HG03039 (cell line): ENCODE measurements at regions not wholly inside any gene's neighbourhood (a gene's known extent, or its start where the extent isn't known, plus 50 kb on each side); places are given as distances from the start of the nearest gene placed in this dataset.
"Not testable (repeated sequence)": the region's sequence is repeated elsewhere in the genome, so short reads cannot be mapped to it uniquely, and the experiment has no call there.

Source experiments
- ATAC-seq: cut with Tn5 transposase; IDR thresholded peaks from one replicate; pipeline ENCODE4 v1.9.1; 2021; ENCODE audit warnings: mild to moderate bottlenecking, moderate library complexity; ENCODE audit not compliant: unreplicated experiment

GRCh38 chr5:121429761-121430160 is 421.9 kb upstream of the FTMT start:
- no peak for ATAC-seq

DNA sequence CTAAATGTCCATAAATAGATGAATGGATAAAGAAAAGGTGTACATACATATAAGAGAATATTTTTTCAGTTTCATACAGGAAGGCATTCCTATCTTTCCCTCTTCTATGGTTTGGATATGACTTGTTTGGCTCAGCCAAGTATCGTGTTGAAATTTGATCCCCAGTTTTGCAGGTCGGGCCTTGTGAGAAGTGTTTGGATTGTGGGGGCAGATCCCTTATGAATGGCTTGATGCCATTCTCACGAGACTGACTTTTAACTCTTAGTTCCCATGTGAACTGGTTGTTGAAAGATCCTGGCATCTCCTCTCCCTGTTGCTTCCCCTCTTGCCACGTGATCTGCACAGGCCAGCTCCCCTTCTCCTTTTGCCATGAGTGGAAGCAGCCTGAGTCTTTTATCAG is 421.1 kb upstream of the FTMT start:
- ATAC-seq: no peak

GRCh38 chr5:121445511-121445910 is 406.2 kb upstream of the FTMT start:
- ATAC-seq: no peak

DNA sequence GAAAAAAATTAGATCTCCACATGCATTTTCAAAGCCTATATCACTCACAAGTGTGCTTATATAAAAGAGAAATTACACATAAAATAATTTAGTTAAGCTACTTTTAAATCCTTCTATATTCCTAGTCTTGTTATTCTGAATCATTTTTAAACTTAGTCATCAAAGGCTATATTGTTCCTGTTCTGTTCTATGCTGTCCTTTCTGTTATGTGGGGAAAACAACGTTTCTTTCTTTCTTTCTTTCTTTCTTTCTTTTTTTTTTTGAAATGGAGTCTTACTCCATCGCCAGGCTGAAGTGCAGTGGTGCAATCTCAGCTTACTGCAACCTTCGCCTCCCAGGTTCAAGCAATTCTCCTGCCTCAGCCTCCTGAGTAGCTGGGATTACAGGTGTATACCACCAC is 389.2 kb upstream of the FTMT start:
- ATAC-seq: no peak

GRCh38 chr5:121471222-121471621 is 380.5 kb upstream of the FTMT start:
- not testable (repeated sequence) for ATAC-seq

- no peak for ATAC-seq
Observed at GRCh38 chr5:121478636-121479035, 373.0 kb upstream of the FTMT start.

- no peak for ATAC-seq
Observed at GRCh38 chr5:121479337-121479736, 372.3 kb upstream of the FTMT start.

GRCh38 chr5:121485281-121485680 is 366.4 kb upstream of the FTMT start:
- no peak for ATAC-seq

DNA sequence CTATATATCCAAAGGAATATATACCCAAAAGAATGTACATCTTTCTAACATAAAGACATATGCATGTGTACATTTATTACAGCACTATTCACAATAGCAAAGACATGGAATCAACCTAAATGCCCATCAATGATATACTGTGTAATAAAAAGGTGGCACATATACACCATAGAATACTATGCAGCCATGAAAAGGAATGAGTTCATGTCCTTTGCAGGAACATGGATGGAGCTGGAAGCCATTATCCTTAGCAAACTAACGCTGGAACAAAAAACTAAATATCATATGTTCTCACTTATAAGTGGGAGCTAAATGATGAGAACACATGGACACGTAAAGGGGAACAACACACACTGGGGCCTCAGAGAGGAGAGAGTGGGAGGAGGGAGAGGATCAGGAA is 365.7 kb upstream of the FTMT start:
- not testable (repeated sequence) for ATAC-seq

DNA sequence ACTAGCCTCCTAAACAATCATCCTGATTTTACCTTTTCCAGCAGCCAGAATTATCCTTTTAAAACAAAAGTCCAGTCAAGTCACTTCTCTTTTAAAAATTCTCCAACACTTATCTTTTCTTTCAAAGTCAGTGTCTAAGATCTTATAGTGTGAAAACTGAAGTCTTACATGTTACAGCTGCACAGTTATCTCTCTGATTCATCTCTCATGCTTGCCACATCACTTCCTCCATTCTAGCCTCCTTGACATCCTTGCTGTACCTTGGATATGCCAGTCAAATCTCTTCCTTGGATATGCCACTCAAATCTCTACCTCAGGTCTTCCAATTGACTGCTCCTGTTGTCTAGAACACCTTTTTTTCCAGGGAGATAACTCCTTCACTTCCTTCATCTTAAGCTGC is 361.7 kb upstream of the FTMT start:
- ATAC-seq: no peak

GRCh38 chr5:121497176-121497575 is 354.5 kb upstream of the FTMT start:
- no peak for ATAC-seq

DNA sequence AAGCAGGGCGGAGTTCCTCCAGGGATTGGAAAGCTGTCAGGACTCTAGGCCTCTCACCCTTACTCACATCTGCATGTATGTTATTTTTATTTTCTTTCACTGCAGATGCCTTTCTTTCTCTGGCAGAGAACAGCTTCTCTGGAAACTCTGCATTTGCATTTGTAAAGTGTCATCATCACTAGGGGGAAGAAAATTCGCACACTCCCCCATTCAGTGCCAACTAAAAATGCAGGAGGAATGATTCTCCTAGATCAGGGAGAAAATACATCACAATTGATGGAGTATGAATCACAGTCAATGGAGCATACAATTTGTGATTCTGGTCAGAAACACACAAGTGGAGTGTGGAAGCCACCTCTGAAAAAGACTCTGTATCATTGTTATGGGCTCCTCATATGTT is 351.4 kb upstream of the FTMT start:
- ATAC-seq: no peak

GRCh38 chr5:121503111-121503840 is 348.4 kb upstream of the FTMT start:
- ATAC-seq: no peak

- ATAC-seq: no peak
Observed at GRCh38 chr5:121516997-121517396, 334.7 kb upstream of the FTMT start.

DNA sequence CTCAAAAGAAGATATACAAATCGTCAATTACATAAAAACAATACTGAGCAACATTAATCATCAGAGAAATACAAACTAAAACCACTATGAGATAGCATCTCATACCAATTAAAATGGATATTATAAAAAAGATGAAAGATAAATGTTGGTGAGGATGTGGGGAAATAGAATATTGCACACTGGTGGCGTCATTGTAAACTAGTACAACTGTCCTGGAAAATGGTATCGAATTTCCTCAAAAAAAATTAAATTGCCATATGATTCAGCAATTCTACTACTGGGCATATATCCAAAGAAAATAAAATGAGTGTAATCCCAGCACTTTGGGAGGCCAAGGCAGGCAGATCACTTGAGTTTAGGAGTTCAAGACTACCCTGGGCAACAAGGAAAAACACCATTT is 326.0 kb upstream of the FTMT start:
- ATAC-seq: no peak

GRCh38 chr5:121526908-121527307 is 324.8 kb upstream of the FTMT start:
- ATAC-seq: no peak

DNA sequence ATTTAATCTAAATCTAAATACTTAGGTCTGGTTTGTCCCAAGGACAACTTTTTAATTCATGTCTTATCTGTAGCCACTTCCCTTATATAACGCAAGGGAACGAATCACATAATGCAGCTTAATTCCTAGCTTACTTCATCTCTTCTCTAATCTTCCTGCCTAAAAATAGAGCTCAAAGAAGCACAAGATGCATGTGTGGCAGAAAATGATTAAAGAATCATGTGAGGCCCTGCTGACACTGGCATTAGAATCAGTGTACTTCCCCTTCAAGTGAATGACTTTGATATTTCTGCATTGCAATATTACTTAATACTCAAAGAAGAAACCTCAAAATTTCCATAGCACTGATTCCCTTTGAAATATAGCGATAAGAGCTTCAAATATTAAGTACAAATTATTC is 317.9 kb upstream of the FTMT start:
- no peak for ATAC-seq

DNA sequence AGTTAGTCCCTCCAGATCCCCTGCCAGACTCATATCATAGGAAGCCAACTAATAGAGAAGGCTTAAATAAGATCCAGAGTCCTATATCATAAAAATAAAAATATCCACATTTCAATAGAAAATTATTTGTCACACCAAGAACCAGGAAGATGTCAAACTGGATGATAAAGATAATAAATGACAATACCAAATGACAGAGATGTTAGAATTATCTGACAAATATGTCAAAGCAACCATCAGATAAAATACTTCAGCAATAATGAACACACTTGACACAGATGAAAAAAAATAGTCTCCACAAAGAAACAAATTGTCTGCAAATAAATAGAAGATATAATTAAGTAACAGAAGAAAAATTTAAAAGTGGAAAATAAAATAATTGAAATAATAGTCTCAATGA is 300.7 kb upstream of the FTMT start:
- no peak for ATAC-seq

GRCh38 chr5:121559832-121560231 is 291.9 kb upstream of the FTMT start:
- no peak for ATAC-seq

- no peak for ATAC-seq
Observed at GRCh38 chr5:121572061-121572460, 279.6 kb upstream of the FTMT start.

DNA sequence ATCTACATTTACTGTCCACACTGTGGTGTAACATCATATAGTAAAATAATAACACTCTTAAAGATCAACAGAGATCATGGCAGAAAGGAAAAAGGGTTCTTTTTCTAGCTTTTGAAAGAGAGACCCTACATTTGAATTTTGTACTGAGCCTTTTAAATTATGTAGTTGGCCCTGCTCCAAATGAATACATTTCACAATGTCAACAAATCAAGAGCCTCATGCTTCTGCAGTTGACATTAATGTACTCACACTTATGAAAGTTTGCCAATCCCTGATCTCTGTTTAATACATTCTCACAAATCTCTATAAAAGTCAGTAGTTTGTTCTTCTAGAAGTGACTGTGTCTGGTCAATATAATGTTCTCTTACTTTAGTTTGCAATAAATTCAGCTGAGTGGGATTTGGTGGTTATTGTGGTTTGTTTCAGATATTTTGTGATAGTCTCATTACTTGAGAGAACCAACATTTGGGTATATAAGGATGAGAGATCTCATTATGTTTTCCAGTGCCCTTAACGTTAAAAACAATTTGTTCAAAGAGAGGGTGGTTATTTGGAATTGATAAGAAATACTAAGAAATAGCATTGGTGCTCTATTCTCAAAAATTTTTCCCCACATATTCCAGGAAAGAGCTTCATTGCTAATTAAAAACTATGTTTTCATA is 277.8 kb upstream of the FTMT start:
- no peak for ATAC-seq

DNA sequence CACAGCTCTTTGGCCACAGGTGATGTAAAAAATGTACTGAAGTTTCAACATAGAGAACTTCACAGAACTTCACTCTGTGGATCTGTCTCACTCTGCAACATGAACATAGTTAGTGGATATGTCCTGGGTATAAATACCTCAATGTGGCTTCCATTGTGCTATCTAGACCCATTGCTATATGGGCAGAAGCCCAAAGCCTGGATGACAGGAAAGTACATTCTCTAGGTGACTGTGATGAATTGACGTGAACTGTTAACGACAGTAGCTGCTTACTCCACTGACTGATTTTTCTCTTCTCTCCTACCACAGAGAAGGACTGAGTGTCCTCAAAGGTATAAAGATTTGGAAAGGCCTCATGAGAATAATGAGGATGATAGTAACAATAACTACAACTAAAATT is 270.1 kb upstream of the FTMT start:
- no peak for ATAC-seq

GRCh38 chr5:121596882-121597281 is 254.8 kb upstream of the FTMT start:
- ATAC-seq: no peak
